ENCODE measurements at regions not wholly inside any gene's neighbourhood (a gene's known extent, or its start where the extent isn't known, plus 50 kb on each side); places are given as distances from the start of the nearest gene placed in this dataset.

GRCh38 chr1:81717230-81717629 is 83.5 kb upstream of the ADGRL2 start:
- no peak for TF ChIP-seq CTCF (IDR thresholded peaks at IDR 0.05; ENCODE audit: extremely low read depth, missing control alignments)
- DNase-seq (ENCODE audit: low spot score) = no peak

- no peak for DNase-seq (ENCODE audit: low spot score)
- no peak for TF ChIP-seq CTCF (IDR thresholded peaks at IDR 0.05; ENCODE audit: extremely low read depth, missing control alignments)
Observed at GRCh38 chr1:81715391-81715790, 85.3 kb upstream of the ADGRL2 start.

GRCh38 chr1:81714636-81715035 is 86.1 kb upstream of the ADGRL2 start:
- TF ChIP-seq CTCF (IDR thresholded peaks at IDR 0.05; ENCODE audit: extremely low read depth, missing control alignments) = no peak
- DNase-seq (ENCODE audit: low spot score) = no peak

- no peak for DNase-seq (ENCODE audit: low spot score)
- no peak for TF ChIP-seq CTCF (IDR thresholded peaks at IDR 0.05; ENCODE audit: extremely low read depth, missing control alignments)
Observed at GRCh38 chr1:81712425-81712824, 88.3 kb upstream of the ADGRL2 start.

GRCh38 chr1:81710857-81711256 is 89.9 kb upstream of the ADGRL2 start:
- no peak for DNase-seq (ENCODE audit: low spot score)
- TF ChIP-seq CTCF (IDR thresholded peaks at IDR 0.05; ENCODE audit: extremely low read depth, missing control alignments) = no peak

GRCh38 chr1:81708250-81708649 is 92.5 kb upstream of the ADGRL2 start:
- TF ChIP-seq CTCF (IDR thresholded peaks at IDR 0.05; ENCODE audit: extremely low read depth, missing control alignments) = no peak
- no peak for DNase-seq (ENCODE audit: low spot score)

GRCh38 chr1:81706650-81707435 is 93.9 kb upstream of the ADGRL2 start:
- no peak for DNase-seq (ENCODE audit: low spot score)

More at GRCh38 chr1:81706650-81707435, 93.9 kb upstream of the ADGRL2 start:
- no peak for TF ChIP-seq CTCF (IDR thresholded peaks at IDR 0.05; ENCODE audit: extremely low read depth, missing control alignments)
